Activated T-cell treated with anti-CD3 and anti-CD28 coated beads, Interleukin-2, amount 50 U/mL, for 72 hours (primary cell): ENCODE measurements at regions not wholly inside any gene's neighbourhood (a gene's known extent, or its start where the extent isn't known, plus 50 kb on each side); places are given as distances from the start of the nearest gene placed in this dataset.

ENCODE experiments used
- ATAC-seq, 2 donors: fragments of 150-1000 bp; cut with Tn5 transposase; replicated peaks in 1 of 2; 2 replicates each; pipeline ENCODE4 v1.10.0; 2021; ENCODE audit warnings: moderate library complexity in 2 of 2, mild to moderate bottlenecking in 1 of 2
- DNase-seq, 2 donors: peaks; one replicate each; pipeline ENCODE4 v3.0.0; 2021 to 2022; ENCODE audit warnings: mixed read lengths in 1 of 2
- H3K27ac Mint-ChIP-seq: one replicate; pipeline ENCODE4 v1.8.0; 2022; ENCODE audit warnings: mild to moderate bottlenecking, moderate library complexity, mixed read lengths
- H3K27me3 Mint-ChIP-seq: one replicate; pipeline ENCODE4 v1.8.0; 2022; ENCODE audit warnings: low read depth, mixed read lengths
- H3K36me3 Mint-ChIP-seq, 2 donors: one replicate each; pipeline ENCODE4 v1.8.0; 2022; ENCODE audit warnings: mixed read lengths in 2 of 2, mild to moderate bottlenecking in 1 of 2; ENCODE audit not compliant: insufficient read depth in 2 of 2
- H3K4me1 Mint-ChIP-seq: one replicate; pipeline ENCODE4 v1.8.0; 2022; ENCODE audit warnings: low read depth, mixed read lengths
- H3K4me3 Mint-ChIP-seq, 2 donors: one replicate each; pipeline ENCODE4 v1.8.0; 2022; ENCODE audit warnings: mild to moderate bottlenecking in 2 of 2, mixed read lengths in 2 of 2, moderate library complexity in 2 of 2
- H3K9me3 Mint-ChIP-seq, 2 donors: one replicate each; pipeline ENCODE4 v1.8.0; 2022; ENCODE audit warnings: mixed read lengths in 2 of 2

DNA sequence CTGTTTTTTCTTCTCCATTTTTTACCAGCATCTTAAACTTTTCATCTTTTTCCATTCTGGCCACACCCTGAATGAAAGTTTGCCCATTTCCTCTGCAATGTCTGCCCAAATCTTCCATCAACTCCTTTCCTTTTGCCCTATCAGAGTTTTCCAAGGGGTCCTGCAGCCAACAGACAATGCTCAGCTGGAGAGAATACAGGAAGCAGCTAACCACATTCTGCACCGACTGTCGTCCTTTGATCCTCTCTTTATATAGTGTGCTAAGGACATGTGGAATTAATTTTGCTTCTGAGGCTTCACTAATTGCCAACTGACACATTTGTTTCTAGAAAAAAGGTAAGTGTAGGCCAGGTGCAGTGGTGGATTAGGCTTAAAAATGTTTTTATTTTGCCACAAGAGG, 50.5 kb upstream of the DLX2 start:
- H3K36me3 Mint-ChIP-seq, result peaks cover 0 to 1% of the 10 kb centered on the region in 2 donors
- H3K27me3 Mint-ChIP-seq, result peaks cover 16% of the 10 kb centered on the region
- H3K4me1 Mint-ChIP-seq, result no peaks in the 10 kb centered on the region
- H3K27ac Mint-ChIP-seq, result no peak overlapping the region
- DNase-seq, result no peak
- no peaks in the 10 kb centered on the region for H3K9me3 Mint-ChIP-seq
- ATAC-seq, result no peak
- H3K4me3 Mint-ChIP-seq, result no peak overlapping the region

DNA sequence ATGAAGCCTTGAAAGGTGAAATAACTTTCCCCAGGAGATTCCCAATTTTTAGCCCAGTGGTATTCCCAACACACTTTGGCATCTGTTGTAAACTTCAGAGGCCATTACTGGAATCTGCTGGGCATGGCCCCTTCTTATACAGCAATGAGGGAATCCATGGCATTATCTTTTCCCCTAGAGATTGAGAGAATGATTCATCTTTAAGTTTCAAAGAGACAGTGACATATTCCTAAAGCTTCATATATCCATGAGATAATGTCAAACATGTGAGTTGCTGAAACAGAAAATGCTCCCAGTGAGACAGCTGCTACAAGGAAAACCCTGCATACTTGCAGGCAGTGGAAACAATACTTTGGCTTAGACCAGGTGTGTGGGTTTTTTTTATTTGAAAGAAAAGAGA, 51.1 kb upstream of the DLX2 start:
- no peaks in the 10 kb centered on the region for H3K4me1 Mint-ChIP-seq

DNA sequence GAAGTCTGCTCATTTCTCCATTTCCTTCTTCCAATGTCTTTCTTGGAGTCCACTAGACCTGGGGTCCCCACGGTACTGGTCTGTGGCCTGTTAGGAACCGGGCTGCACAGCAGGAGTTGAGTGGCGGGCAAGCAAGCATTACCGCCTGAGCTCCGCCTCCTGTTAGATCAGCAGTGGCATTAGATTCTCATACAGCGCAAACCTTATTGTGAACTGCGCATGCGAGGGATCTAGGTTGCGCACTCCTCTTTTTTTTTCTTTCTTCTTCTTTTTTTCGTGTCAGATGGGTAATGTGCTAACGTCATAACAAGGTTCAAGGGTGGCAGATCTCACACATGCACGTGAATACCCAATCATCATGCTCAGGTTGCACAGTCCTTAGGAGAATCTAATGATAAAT, 53.1 kb upstream of the DLX2 start:
- H3K27ac Mint-ChIP-seq, result no peak overlapping the region
- peaks cover 0 to under 1% of the 10 kb centered on the region in 2 donors for H3K9me3 Mint-ChIP-seq
- H3K27me3 Mint-ChIP-seq, result peaks cover 15% of the 10 kb centered on the region
- H3K4me1 Mint-ChIP-seq, result no peaks in the 10 kb centered on the region
- no peak overlapping the region for H3K4me3 Mint-ChIP-seq
- H3K36me3 Mint-ChIP-seq, result peaks cover 0 to 1% of the 10 kb centered on the region in 2 donors
- no peak for ATAC-seq
- no peak for DNase-seq

More for the DNA sequence above, 51.1 kb upstream of the DLX2 start:
- H3K27ac Mint-ChIP-seq, result no peak overlapping the region
- H3K4me3 Mint-ChIP-seq, result no peak overlapping the region
- H3K9me3 Mint-ChIP-seq, result no peaks in the 10 kb centered on the region
- DNase-seq, result no peak
- ATAC-seq, result no peak
- H3K27me3 Mint-ChIP-seq, result peaks cover 16% of the 10 kb centered on the region
- H3K36me3 Mint-ChIP-seq, result peaks cover 0 to 1% of the 10 kb centered on the region in 2 donors

DNA sequence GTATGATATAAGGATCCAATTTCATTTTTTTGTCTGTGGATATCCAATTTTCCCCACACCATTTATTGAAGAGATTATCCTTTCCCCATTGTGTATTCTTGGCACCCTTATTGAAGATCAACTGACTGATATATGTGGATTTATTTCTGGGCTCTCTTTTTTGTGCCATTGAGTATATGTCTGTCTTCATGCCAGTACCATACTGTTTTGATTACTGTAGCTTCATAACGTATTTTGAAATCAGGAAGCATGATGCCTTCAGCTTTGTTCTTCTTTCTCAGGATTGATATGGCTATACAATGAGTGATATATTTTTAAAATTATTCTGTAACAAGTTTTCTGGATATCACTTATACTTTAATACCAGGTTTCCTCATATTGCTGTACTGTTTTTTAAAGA, 58.1 kb upstream of the DLX2 start:
- DNase-seq (no peak), ATAC-seq (no peak)
- no peak overlapping the region for H3K4me3 Mint-ChIP-seq
- no peak overlapping the region for H3K27ac Mint-ChIP-seq
- peaks cover 0 to 2% of the 10 kb centered on the region in 2 donors for H3K9me3 Mint-ChIP-seq
- no peaks in the 10 kb centered on the region for H3K27me3 Mint-ChIP-seq
- no peaks in the 10 kb centered on the region for H3K36me3 Mint-ChIP-seq
- H3K4me1 Mint-ChIP-seq, result no peaks in the 10 kb centered on the region

DNA sequence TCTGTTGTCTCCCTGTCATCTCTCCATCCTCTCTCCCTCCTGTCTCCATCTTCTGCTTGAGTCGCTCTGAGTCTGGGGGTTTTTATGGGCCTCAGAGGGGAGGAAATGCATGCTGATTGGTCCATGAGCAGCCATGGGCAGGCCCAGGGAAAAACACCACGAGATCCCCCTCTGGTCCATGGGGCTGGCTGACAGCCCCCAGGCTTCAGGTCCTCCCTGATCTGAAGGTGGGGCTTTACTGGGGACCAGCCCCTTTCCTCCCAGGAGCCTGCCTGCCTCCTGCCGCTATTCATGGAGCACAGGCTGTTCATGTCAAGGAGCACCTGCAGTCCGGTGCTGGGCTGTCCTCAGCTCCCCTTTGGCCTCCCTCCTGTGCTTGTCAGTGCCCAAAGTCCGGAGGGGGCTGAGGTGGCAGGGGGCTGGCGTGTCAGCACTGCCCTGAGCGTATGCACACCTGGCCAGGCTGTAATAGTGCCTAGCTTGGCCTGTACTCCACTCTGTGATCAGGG, 59.6 kb upstream of the DLX2 start:
- ATAC-seq, result no peak
- Mint-ChIP-seq H3K27ac (no peak overlapping the region), H3K4me1 (no peaks in the 10 kb centered on the region), H3K9me3 (peaks cover 0 to 2% of the 10 kb centered on the region in 2 donors), H3K36me3 (no peaks in the 10 kb centered on the region), H3K27me3 (no peaks in the 10 kb centered on the region), H3K4me3 (no peak overlapping the region)
- DNase-seq, result no peak

DNA sequence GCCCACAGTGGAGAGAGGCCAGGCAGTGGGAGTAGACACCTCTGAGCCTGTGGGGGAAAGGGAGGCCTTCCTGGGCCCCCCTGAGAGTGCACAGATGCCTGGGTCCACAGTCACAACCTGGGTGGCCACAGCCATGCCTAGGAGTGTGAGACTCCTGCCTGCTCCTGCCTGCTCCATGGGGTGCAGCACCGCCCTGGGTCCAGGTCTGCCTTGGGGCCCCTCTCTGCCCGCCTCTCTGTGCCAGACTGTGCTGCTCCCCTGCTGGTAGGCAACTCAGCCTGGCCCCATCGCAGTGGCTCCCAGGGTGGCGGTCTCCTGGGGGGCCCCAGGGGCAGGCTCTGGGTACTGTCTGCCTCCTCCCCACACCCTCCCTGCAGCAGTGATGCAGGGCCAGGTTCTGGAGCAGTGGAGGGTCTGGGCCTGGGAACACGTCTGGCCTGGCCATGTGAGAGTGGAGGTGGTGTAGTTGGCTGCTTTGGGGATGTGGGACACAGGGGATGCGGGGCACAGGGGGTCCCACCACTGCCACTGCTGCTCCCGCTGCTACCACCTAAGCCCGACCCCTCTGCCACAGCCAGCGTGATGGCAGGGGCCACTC, 60.1 kb upstream of the DLX2 start:
- Mint-ChIP-seq H3K4me1 (no peaks in the 10 kb centered on the region), H3K36me3 (no peaks in the 10 kb centered on the region), H3K9me3 (peaks cover 0 to 2% of the 10 kb centered on the region in 2 donors), H3K27ac (no peak overlapping the region), H3K27me3 (no peaks in the 10 kb centered on the region), H3K4me3 (no peak overlapping the region)
- ATAC-seq, result no peak
- no peak for DNase-seq

DNA sequence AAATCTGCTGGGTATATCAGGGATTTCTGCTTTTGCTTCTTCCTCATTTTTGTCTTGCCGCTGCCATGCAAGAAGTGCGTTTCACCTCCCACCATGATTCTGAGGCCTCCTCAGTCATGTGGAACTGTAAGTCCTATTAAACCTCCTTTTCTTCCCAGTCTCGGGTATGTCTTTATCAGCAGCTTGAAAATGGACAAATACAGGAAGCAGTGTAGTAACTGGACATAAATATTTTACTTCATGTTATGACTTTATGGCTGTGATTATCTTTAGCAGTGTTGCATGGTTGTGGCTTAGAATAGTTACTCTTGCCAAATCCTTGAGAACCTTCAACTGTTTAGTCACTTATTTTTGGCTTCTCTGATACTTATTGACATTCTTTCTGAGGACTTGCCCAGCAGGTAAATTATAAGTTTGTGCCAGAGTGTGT, 66.2 kb upstream of the DLX2 start:
- DNase-seq, result no peak

DNA sequence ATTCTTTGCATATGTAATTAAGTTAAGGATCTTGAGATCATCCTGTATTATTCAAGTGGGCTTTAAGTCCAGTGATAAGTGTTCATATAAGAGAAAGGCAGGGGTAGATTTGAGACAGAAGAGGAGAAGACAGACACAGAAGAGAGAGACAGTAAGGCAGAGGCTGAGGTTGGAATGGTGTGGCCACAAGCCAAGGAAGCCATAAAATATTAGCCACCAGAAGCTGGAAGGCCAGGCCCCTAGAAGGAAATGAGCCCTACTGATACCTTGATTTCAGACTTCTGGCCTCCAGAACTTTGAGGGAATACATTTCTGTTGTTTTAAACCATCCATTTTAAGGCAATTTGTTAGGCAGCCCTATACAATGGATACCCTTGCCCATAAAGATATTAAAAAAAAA, 66.9 kb upstream of the DLX2 start:
- Mint-ChIP-seq H3K4me1 (peaks cover 7% of the 10 kb centered on the region), H3K36me3 (no peaks in the 10 kb centered on the region), H3K27ac (no peak overlapping the region), H3K9me3 (no peaks in the 10 kb centered on the region), H3K4me3 (no peak overlapping the region), H3K27me3 (peaks cover 16% of the 10 kb centered on the region)
- ATAC-seq, result no peak
- DNase-seq, result no peak

More for the DNA sequence above, 66.2 kb upstream of the DLX2 start:
- Mint-ChIP-seq H3K27me3 (peaks cover 14% of the 10 kb centered on the region), H3K27ac (no peak overlapping the region), H3K36me3 (no peaks in the 10 kb centered on the region), H3K4me1 (peaks cover 7% of the 10 kb centered on the region), H3K4me3 (no peak overlapping the region), H3K9me3 (no peaks in the 10 kb centered on the region)
- ATAC-seq, result no peak

DNA sequence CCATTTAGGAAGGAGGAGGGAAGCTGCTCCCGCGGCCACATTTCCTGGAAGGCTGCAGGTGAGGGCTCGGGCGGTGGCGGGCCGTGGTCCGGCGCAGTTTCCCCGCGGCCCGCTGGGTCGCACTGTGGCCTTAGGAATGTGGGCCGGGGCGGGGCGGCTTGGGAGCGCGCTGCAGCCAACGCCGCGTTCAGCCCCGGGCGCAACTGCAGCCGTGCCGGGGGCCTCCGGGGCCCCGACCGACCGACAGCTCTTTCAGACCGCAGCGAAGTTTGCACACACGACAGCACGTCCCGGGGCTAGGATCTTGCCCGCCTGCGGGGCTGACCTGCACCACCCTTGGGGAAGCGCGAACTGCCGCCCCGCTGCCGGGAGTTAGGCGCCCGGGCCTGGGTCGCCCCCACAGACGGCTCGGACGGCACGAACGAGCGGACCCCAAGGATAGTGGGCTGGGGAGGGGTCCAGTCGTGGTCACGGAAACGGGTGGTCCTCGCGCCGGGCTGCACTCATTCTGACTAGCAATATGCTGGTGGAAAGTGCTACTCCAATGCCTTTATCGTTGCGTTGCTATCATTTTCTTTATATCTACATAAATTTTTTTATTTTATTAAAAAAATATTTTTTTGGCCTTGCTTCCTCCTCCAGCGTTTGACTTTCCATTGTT, 69.9 kb upstream of the DLX2 start:
- DNase-seq (peak; percentile 70 to 81), ATAC-seq (peak; percentile 99)
- peaks cover 0 to 1% of the 10 kb centered on the region in 2 donors for H3K9me3 Mint-ChIP-seq
- no peak overlapping the region for H3K27ac Mint-ChIP-seq
- peaks cover 16% of the 10 kb centered on the region for H3K27me3 Mint-ChIP-seq
- H3K4me3 Mint-ChIP-seq, result peak overlapping the region; percentile 80 to 82
- H3K4me1 Mint-ChIP-seq, result peaks cover 7% of the 10 kb centered on the region
- H3K36me3 Mint-ChIP-seq, result no peaks in the 10 kb centered on the region

DNA sequence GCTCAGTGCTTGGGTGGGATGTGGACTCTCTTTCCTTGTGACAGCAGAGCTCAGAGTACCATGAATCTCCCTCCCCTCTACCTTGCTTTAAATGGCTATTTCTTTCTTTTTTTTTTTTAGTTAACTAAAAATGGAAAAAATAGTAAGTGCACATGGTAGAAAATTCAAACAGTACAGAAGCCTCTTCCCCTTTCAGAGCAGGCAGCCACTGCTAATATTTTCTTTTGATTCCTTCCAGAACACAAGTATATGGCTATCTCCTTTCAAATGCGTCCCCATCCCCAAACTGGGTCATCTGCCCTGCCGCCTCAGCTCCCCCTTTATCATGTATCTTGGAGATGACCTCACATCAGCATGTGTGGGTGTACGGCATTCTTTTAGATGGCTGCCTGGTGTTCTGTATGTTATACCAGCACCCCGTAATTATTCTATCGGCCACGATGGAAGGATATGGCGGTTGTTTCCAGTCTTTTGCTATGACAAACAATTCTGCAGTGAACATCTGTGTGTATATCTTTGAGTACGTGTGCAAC, 70.5 kb upstream of the DLX2 start:
- Mint-ChIP-seq H3K4me1 (peaks cover 7% of the 10 kb centered on the region), H3K4me3 (peak overlapping the region; percentile 80 to 82), H3K27ac (no peak overlapping the region), H3K27me3 (peaks cover 16% of the 10 kb centered on the region), H3K36me3 (no peaks in the 10 kb centered on the region), H3K9me3 (peaks cover 0 to 1% of the 10 kb centered on the region in 2 donors)
- ATAC-seq (no peak), DNase-seq (no peak)

DNA sequence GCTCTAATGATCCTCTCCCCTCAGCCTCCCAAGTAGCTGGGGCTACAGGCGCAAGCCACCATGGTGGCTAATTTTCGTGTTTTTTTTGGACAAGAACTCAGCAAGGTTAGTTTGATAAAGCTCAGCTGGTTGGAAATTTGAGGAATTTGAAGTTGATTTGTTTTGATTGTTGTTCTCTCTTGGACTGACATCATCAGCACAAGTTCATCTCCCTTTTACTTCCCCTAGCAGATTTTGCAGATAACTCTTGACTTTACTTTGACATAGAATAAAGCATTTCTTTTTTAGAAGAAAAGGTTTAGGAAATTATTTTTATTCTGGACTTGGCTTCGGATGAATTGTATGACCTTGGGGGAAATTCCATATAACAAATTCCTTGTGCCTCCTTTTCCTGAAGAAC, 74.9 kb upstream of the DLX2 start:
- no peaks in the 10 kb centered on the region for H3K36me3 Mint-ChIP-seq

DNA sequence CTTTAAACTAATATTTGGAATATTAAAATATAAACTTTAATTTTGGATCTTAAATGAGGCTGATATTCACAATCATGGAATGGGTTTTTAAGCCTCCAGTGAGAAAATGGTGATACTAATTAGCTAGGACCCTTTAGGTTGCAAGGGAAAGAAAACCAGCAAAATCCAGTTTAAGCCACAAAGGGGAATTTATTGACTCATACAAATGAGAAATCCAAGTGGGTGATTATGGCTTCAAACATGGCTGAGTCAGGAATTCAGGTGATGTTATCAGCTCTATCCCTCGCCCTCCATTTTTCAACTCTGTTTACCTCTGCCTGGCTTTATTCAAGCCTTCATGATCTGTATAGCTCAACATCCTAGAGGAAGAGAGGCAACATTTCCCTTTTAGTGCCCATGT, 75.3 kb upstream of the DLX2 start:
- Mint-ChIP-seq H3K4me1 (peaks cover 17% of the 10 kb centered on the region), H3K4me3 (no peak overlapping the region), H3K36me3 (no peaks in the 10 kb centered on the region), H3K27ac (no peak overlapping the region), H3K9me3 (peaks cover 0 to 1% of the 10 kb centered on the region in 2 donors), H3K27me3 (peaks cover 11% of the 10 kb centered on the region)
- ATAC-seq, result no peak
- DNase-seq, result no peak

More for the DNA sequence above, 74.9 kb upstream of the DLX2 start:
- Mint-ChIP-seq H3K27me3 (peaks cover 12% of the 10 kb centered on the region), H3K27ac (no peak overlapping the region), H3K4me3 (no peak overlapping the region), H3K9me3 (peaks cover 0 to 1% of the 10 kb centered on the region in 2 donors), H3K4me1 (peaks cover 18% of the 10 kb centered on the region)
- DNase-seq, result no peak
- ATAC-seq, result no peak

DNA sequence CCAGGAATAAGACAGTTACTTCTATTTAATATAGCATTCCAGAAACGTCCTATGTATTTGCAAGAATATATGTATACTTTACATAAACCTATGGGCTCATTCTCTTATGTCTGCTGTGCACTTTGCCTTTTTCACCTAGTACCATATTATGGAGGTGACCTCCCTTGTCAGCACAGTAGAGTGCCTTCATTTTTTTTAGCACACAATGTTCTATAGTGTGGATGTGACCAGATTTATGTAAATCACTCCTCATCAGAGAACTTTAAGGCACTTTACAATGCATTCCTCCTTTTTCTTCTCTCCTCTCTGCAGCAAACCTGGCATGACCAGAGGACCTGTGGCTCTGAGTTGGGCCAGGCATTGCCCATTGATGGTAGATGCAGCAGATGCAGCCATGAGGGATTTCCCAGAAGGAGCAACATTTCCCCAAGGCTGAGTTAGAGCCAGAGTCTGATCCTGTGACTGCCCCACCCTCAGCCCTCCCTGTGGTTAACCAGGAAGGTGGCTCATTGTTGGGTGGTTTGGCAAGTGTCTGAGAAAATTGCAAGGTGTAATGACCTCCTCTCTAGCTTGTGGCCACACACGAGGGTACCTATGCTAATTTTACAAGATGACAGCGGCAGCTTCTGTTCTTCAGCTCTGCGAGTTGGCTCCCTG, 76.5 kb upstream of the DLX2 start:
- no peak overlapping the region for H3K27ac Mint-ChIP-seq
- H3K4me1 Mint-ChIP-seq, result peaks cover 11% of the 10 kb centered on the region
- no peaks in the 10 kb centered on the region for H3K36me3 Mint-ChIP-seq
- DNase-seq, result peak; percentile 13 to 25
- H3K9me3 Mint-ChIP-seq, result peaks cover 0 to 1% of the 10 kb centered on the region in 2 donors
- H3K27me3 Mint-ChIP-seq, result no peaks in the 10 kb centered on the region
- ATAC-seq, result peak; percentile 57 to 72
- H3K4me3 Mint-ChIP-seq, result no peak overlapping the region
